ENCODE measurements at regions not wholly inside any gene's neighbourhood (a gene's known extent, or its start where the extent isn't known, plus 50 kb on each side); places are given as distances from the start of the nearest gene placed in this dataset.

DNA sequence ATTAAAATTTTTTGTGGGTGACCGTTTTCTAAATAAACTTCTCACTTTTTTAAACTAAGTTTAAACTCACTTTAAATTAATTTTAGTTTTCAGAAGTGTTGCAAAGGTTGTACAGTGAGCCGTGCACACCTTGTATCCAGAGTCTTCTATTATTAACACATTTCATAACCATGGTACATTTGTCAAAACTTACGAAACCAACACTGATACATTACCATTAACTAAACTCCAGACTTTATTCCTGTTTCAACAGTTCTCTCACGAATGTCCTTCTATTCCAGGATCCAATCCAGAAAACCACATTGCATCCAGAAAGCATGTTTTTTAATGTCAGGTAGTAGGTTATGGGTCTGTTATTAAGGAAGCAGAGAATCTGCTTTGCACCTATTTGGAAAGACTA, 319.9 kb downstream of the CBLN4 start:
- TF ChIP-seq, protein P1, sequence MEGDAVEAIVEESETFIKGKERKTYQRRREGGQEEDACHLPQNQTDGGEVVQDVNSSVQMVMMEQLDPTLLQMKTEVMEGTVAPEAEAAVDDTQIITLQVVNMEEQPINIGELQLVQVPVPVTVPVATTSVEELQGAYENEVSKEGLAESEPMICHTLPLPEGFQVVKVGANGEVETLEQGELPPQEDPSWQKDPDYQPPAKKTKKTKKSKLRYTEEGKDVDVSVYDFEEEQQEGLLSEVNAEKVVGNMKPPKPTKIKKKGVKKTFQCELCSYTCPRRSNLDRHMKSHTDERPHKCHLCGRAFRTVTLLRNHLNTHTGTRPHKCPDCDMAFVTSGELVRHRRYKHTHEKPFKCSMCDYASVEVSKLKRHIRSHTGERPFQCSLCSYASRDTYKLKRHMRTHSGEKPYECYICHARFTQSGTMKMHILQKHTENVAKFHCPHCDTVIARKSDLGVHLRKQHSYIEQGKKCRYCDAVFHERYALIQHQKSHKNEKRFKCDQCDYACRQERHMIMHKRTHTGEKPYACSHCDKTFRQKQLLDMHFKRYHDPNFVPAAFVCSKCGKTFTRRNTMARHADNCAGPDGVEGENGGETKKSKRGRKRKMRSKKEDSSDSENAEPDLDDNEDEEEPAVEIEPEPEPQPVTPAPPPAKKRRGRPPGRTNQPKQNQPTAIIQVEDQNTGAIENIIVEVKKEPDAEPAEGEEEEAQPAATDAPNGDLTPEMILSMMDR (IDR thresholded peaks at IDR 0.05; ENCODE audit: unreplicated experiment in 3 of 3), result no peak
- Mint-ChIP-seq H3K9me3 (no peaks in the 10 kb centered on the region), H3K27me3 (ENCODE audit: low read depth) (no peaks in the 10 kb centered on the region), H3K4me1 (peaks cover 20% of the 10 kb centered on the region), H3K36me3 (ENCODE audit: low read depth) (no peaks in the 10 kb centered on the region), H3K27ac (peak overlapping the region; percentile 11 to 91 (median 79)), H3K4me3 (no peak overlapping the region)

DNA sequence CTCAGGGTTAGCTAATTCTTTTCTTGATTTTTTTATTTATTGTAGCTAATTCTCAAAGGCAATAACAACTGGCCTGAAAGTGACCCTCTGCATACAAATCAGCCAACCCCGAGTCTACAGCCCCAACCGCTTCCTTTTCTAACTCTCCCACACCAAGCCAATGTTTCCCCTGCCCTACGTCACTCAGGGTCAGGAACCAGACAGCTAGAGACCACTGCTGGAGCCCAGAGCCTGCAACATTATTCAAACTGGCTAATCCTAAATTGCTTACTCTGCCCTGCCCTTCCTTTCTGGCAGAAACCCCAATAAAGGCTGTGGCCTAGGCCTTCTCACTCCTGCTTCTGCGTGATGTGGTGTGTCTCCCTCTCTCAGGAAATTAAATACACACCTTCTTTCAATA, 320.7 kb downstream of the CBLN4 start:
- Mint-ChIP-seq H3K27ac (peak overlapping the region; percentile 79 to 90 (median 86)), H3K4me3 (no peak overlapping the region), H3K9me3 (no peaks in the 10 kb centered on the region), H3K27me3 (ENCODE audit: low read depth) (no peaks in the 10 kb centered on the region), H3K36me3 (ENCODE audit: low read depth) (no peaks in the 10 kb centered on the region), H3K4me1 (peaks cover 20% of the 10 kb centered on the region)
- TF ChIP-seq, protein P1 (IDR thresholded peaks at IDR 0.05; ENCODE audit: unreplicated experiment in 3 of 3), result no peak

DNA sequence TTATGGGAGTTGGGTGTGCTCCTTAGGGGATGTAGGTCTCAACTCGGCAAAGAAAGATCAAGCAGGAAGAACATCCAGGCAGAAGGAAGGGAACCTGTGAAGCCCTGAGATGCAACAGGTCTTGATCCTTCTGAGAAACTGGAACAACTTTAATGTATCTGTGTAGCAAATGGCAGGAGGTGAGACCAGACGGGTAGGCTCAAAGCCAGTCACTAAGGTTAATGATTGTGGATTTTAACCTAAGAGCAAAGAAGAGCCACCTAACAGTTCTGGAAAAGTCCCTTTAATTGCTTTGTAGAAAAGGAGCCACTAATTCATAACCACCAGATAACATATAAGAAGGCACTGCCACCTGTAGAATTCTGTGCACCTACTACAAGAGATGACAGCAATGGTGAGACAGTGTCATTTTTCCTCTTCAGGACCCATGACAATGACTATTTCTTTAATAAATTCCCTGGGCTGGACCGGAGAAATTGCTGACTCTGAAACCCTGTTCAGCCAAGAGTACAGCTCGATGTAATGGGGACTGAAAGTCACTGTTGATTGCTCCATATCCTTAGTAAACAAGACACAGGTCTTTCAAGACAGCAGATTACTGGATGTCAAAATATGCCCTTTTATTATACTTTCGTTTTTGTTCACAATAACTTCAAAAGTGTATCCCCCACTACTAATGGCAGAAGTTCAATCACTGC, 326.2 kb downstream of the CBLN4 start:
- H3K4me1 Mint-ChIP-seq, result peaks cover 7% of the 10 kb centered on the region
- TF ChIP-seq, protein P1 (IDR thresholded peaks at IDR 0.05; ENCODE audit: unreplicated experiment in 3 of 3), result no peak
- no peaks in the 10 kb centered on the region for H3K36me3 Mint-ChIP-seq (ENCODE audit: low read depth)
- no peaks in the 10 kb centered on the region for H3K9me3 Mint-ChIP-seq
- peaks cover 5% of the 10 kb centered on the region for H3K27me3 Mint-ChIP-seq (ENCODE audit: low read depth)
- no peak overlapping the region for H3K27ac Mint-ChIP-seq
- H3K4me3 Mint-ChIP-seq, result no peak overlapping the region

DNA sequence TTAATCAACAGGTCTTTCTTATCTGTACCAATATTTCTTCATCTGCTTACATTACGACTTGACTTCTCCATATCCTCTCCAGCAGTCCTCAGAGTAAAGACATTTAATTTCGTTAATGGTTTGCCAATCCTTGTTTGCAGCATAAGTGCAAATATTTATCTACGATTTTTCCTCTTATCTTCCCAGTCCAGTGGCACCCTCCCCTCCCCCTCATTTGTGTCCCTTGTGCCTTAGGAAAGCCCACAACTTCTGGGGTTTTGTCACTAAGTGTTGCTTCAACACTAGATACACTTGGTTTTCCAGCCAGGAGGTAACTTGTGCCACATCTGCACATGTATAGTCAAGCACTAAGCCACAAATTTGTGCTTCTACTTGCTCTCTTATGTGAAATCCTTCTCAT, 327.2 kb downstream of the CBLN4 start:
- Mint-ChIP-seq H3K27me3 (ENCODE audit: low read depth) (peaks cover 5% of the 10 kb centered on the region), H3K4me1 (peaks cover 4% of the 10 kb centered on the region), H3K4me3 (no peak overlapping the region), H3K36me3 (ENCODE audit: low read depth) (no peaks in the 10 kb centered on the region), H3K27ac (no peak overlapping the region), H3K9me3 (no peaks in the 10 kb centered on the region)
- TF ChIP-seq, protein P1 (IDR thresholded peaks at IDR 0.05; ENCODE audit: unreplicated experiment in 3 of 3), result no peak

DNA sequence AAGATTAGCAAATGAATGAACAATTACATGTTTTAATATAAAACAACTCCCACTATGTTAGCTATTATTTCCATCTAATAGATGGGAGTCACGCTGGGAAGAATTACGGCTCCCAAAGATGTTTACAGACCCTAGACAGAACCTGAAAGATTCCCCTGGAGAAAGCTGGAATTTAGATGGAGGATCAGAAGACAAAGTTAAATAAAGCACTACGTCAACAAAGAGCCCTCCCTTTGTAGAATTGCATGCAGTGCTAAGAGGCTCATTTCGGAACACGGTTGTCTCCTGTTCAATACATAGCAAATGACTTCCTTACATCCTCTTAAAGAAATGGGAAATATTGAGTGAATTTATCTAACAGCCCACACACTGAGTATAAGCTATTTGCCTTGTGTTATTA, 328.3 kb downstream of the CBLN4 start:
- H3K36me3 Mint-ChIP-seq (ENCODE audit: low read depth), result no peaks in the 10 kb centered on the region
- no peak overlapping the region for H3K27ac Mint-ChIP-seq
- peaks cover 5% of the 10 kb centered on the region for H3K27me3 Mint-ChIP-seq (ENCODE audit: low read depth)
- H3K9me3 Mint-ChIP-seq, result no peaks in the 10 kb centered on the region
- TF ChIP-seq, protein P1 (IDR thresholded peaks at IDR 0.05; ENCODE audit: unreplicated experiment in 3 of 3), result no peak
- no peak overlapping the region for H3K4me3 Mint-ChIP-seq
- H3K4me1 Mint-ChIP-seq, result peaks cover 4% of the 10 kb centered on the region

DNA sequence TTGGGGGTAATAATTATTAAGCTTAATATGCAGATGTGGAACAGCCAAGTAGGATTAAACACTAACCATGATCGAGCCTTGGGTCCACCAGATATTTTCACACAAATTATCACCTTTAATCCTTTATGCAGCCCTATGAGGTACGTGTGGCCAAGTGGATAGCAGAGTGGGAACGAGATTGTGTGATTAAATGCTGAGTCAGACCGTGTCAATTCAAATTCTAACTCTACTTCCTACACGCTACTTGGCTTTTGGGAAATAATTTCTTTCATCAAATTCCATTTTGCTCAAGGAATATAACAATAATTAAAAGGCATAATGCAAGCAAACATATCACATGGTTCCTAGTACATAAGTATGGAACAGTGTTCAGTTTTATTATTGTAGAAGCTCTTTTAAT, 329.2 kb downstream of the CBLN4 start:
- H3K27me3 Mint-ChIP-seq (ENCODE audit: low read depth), result peaks cover 5% of the 10 kb centered on the region
- H3K27ac Mint-ChIP-seq, result no peak overlapping the region
- H3K9me3 Mint-ChIP-seq, result no peaks in the 10 kb centered on the region
- no peak overlapping the region for H3K4me3 Mint-ChIP-seq
- H3K36me3 Mint-ChIP-seq (ENCODE audit: low read depth), result no peaks in the 10 kb centered on the region
- peaks cover 4% of the 10 kb centered on the region for H3K4me1 Mint-ChIP-seq
- TF ChIP-seq, protein P1 (IDR thresholded peaks at IDR 0.05; ENCODE audit: unreplicated experiment in 3 of 3), result no peak
